HG02981 (cell line): ENCODE measurements at regions not wholly inside any gene's neighbourhood (a gene's known extent, or its start where the extent isn't known, plus 50 kb on each side); places are given as distances from the start of the nearest gene placed in this dataset.
"Not testable (repeated sequence)": the region's sequence is repeated elsewhere in the genome, so short reads cannot be mapped to it uniquely, and the experiment has no call there.

Experiments used
- ATAC-seq: cut with Tn5 transposase; IDR thresholded peaks from one replicate; pipeline ENCODE4 v1.9.1; 2021; ENCODE audit warnings: mild to moderate bottlenecking, moderate library complexity; ENCODE audit not compliant: unreplicated experiment

DNA sequence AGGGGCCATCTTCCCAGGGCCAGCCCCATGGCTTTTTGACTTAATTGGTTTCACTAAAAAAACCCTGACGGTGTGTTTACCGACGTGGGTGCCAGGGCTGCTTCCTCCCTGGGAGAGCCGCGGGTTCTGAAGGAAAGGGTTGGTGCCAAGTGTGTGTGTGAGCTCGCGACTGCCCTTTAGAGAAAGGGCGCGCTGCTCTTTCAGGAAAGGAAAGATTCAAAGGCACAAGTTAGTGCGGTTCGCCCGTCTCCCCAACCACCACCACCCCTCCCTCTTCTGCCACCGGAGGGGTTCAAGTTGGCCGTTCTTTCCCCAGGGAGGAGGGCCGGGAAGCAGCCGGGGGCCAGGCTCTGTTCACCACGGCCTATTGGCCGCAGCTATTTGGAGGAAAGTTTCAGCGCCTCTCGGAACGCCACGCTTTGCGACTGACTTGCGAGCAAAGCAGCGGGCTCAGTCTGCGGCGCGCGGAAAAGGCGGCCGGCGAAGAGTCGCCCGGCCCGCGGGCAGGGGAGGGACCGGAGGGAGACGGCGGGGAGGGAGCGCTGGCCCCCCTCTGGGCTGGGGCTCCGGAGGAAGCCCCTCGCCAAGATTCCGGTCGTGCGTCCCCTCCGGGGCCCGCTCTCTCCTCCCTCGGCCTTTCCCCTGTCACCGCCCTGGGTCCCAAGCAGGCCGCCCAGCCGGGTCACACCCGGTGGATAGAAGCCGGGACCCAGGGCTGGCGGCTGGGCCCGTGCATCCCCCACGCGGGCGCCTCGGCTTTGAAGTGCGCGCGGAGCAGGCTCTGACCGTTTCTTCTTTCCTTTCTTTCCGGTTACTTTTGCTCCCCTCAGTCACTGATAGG is 165.9 kb upstream of the PPP1R3A start:
- ATAC-seq, result no peak

DNA sequence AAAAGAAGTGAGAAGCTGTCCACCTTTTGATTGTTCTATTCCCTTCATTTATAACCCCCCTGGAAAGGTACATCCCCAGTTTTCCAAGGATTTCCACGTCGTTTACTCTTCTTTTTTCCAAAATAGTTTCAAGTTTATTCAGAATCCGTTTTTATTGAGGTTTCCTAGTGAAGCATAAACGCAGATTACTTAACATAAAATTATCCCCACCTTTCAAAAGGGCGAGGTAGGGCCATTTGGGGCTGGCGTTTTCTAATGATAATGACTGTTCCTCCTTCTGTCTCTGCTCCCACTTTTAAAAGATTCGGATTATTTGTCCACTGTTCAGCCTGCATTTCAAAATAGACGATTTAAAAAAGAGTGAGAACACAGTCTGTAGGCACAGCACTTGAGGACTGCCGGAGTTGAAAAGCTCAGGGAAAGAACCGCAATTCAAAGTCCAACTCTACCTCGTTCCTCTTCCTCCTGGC is 165.2 kb upstream of the PPP1R3A start:
- ATAC-seq, result no peak

DNA sequence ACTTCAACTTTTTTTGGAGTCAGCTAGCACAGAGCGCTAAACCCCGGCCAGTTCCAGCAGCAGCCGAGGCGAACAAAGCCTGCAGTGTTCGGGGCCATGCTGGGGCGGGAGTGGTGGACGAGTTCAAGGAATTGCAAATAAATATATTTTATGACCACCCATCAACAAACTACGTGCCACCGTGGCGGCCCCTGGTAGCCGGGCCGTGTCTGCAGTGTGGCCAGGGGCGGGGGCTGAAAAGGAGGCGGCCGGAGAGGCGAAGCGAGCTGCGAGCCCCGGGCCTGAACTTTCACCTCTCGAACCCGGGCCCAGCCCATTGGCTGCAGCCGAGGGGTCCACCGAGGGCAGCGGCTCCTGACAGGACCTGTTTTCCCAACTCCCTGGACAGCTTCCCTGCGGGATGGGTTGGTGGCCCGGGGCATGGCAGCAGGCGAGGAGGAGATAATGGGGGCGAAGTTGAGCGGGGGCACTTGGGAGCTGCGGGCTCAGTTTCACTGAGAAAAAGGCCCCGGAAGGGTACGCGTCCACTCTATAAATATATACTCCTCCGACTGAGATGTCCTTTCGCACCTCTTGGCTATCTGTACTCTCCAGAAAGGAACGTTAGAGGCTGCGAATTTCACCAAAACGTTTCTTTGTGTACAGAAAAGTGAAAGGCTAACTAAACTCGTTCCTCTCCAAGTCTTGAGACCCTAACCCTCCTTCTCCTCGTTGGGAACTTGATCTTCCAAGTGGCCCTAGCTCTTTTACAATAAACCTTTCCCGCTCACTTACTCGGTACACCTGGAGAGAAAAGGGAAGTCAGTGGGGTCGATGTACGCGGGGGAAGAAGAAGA is 164.6 kb upstream of the PPP1R3A start:
- no peak for ATAC-seq

- ATAC-seq, result no peak
Observed at GRCh38 chr7:114082642-114083165, 163.9 kb upstream of the PPP1R3A start.

GRCh38 chr7:114081606-114082425 is 163.0 kb upstream of the PPP1R3A start:
- no peak for ATAC-seq

DNA sequence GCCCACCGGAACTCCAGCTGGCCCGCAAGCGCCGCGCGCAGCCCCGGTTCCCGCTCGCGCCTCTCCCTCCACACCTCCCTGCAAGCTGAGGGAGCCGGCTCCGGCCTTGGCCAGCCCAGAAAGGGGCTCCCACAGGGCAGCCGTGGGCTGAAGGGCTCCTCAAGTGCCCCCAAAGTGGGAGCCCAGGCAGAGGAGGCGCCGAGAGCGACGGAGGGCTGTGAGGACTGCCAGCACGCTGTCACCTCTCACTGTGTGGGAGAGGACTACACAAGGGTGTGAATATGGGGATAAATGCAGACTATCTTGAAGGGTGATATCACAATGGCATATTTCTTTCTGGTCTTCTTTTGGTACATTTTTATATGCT is 158.3 kb upstream of the PPP1R3A start:
- not testable (repeated sequence) for ATAC-seq

- not testable (repeated sequence) for ATAC-seq
Observed at GRCh38 chr7:114076392-114077157, 157.8 kb upstream of the PPP1R3A start.

DNA sequence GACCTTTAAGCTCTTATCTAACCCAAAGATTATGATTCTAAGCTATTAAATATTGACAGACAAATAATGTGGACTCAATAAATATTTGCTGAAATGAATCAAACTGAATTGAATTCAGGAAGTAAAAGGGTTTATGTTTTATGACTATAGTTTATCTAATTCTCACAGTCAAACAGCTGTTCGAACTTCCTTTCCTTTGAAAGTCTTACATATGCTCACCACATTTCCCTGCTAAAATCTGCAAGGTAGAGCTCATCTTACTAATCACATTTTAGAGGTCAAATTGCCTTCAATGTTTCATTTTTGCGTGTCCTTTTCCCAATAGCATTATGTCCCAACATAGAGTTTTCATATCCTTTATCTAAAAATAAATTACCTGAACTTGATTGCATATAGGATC is 154.9 kb upstream of the PPP1R3A start:
- ATAC-seq, result no peak

- no peak for ATAC-seq
Observed at GRCh38 chr7:114070246-114070645, 151.4 kb upstream of the PPP1R3A start.

GRCh38 chr7:114062810-114063209 is 144.0 kb upstream of the PPP1R3A start:
- ATAC-seq, result no peak

DNA sequence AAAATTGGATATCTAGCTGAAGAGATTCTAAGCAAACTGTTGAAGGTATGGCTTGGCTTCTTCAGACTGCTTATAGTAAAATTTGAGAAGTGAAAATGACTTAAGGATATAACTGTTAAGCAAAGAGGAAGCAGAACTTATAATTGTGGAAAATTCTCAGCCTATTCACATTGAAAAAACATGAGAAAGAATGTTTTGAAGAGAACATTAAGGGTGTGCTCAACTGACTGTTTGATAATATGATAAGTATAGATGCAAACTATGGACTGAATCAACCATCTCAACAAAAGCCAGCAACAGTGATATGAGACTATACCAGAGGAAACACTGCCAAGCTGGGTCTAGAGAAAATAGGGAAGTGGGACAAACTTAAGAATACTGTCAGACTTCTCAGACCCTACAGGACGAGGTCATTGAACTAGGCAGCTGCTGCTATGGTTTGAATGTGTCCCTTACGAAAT is 133.1 kb upstream of the PPP1R3A start:
- peak; percentile 87 for ATAC-seq

- ATAC-seq, result no peak
Observed at GRCh38 chr7:114050571-114050970, 131.8 kb upstream of the PPP1R3A start.

- no peak for ATAC-seq
Observed at GRCh38 chr7:114048386-114049235, 129.8 kb upstream of the PPP1R3A start.

- no peak for ATAC-seq
Observed at GRCh38 chr7:114047889-114048288, 129.1 kb upstream of the PPP1R3A start.

DNA sequence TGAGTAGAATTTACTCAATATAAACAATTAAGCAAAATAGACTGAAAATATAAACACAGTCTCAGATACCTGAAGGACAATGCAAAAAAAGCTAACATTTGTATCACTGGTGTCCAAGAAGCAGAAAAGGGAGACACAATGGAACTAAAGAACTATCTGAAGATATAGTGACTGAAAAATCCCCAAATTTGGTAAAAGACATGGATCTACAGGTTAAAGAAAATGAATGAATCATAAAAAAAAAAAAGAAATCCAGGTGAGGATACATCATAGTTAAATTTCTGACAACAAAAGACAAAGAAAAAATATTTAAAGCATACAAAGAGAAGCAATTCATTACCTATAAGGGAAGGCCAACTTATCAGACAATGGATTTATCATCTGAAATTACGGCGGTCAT is 114.7 kb upstream of the PPP1R3A start:
- no peak for ATAC-seq

- peak; percentile 80 for ATAC-seq
Observed at GRCh38 chr7:114026486-114027089, 107.8 kb upstream of the PPP1R3A start.

DNA sequence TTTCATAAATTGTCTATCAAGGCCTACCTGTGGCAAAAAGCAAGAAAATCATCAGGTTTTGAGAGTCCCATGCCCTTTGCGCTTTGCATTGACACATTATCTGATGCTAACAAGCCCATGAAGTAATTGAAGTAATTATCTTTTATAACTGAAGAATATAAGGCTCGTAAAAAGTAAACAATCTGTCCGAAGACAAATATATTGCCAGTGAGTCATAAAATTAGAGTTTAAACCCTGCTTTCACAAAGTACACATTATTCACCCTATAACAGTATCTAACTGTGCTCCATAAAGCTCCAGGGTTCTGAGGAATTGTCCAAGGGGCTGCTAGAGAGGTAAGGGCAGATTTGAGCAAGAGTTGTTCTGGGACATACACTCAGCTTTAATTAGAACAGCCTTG is 102.3 kb upstream of the PPP1R3A start:
- no peak for ATAC-seq

- no peak for ATAC-seq
Observed at GRCh38 chr7:114008696-114009095, 89.9 kb upstream of the PPP1R3A start.

GRCh38 chr7:114007386-114007785 is 88.6 kb upstream of the PPP1R3A start:
- no peak for ATAC-seq
